ENCODE measurements at regions not wholly inside any gene's neighbourhood (a gene's known extent, or its start where the extent isn't known, plus 50 kb on each side); places are given as distances from the start of the nearest gene placed in this dataset.

DNA sequence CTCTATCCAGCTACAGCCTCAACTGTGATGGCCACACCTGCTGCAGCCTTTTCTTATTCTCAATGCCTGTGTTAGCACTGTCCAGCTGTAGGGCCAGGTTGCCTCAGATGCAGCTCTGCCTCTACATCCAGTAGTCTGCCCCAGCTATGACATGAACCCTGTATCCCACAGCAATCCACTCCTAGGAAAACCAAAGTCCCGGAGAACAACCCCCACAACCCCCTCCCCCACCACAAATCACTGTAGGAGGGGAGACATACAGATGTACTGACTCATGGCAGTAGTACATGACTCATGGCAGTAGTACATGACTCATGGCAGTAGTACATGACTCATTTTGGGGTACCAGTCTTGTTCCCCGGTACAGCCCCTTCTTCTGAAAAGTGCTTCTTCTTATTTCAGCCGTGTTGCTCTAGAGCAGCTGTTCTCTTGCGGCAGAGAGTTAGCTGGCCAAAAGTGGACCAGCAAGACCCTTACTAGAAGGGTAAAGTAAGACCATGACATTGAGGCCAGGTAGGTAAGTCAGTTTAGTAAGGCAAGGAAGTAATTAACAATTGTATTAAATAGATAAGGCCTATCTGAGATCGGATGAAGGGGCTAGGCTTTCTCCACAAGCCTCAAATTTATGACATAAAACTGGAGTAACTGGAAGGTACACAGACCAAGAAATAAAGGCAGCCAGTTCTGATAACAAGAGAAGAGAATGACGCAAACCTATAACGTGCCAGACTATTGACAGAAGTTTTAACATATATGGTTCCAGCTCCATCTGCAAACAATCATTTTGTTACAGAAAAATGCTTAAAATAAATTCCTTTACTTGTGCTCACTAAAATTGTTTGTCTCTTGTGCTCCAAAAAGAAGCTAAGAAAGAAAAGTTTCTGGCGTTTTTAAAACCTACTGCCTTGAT, 221.4 kb downstream of the TACR3 start:
- H2AFZ ChIP-seq (ENCODE audit: low read depth, low read length), result no peak overlapping the region
- no peaks in the 10 kb centered on the region for H4K20me1 ChIP-seq (replicated peaks; ENCODE audit: control insufficient read depth, insufficient read depth, low read length)
- DNase-seq (ENCODE audit: extremely low read depth in 1 of 4, low spot score in 3 of 4) (no peak), FAIRE-seq (no peak), ATAC-seq (no peak)
- ChIA-PET POLR2A (no interaction called here), CTCF (ENCODE audit: low intra/inter-chr PET ratio) (no interaction called here)
- no peaks in the 10 kb centered on the region for H3K9me1 ChIP-seq (ENCODE audit: control insufficient read depth, insufficient read depth, low read length)
- no peak for TF ChIP-seq HDAC3 (IDR thresholded peaks at IDR 0.05; ENCODE audit: borderline replicate concordance, partially characterized antibody)
- no peak overlapping the region for H3K4me3 ChIP-seq
- no peaks in the 10 kb centered on the region for H3K36me3 ChIP-seq (ENCODE audit: control insufficient read depth, insufficient read depth, low read length)
- BruUV-seq (replicated peaks), result no TSS peak
- H3K4me2 ChIP-seq (ENCODE audit: insufficient read depth, low read length), result no peak overlapping the region
- H3K79me2 ChIP-seq (ENCODE audit: control insufficient read depth, insufficient read depth, low read length), result no peaks in the 10 kb centered on the region
- intact Hi-C loops (cut with micrococcal nuclease), result no loop called here
- H3K4me1 ChIP-seq (replicated peaks in 1 of 2; ENCODE audit: control insufficient read depth in 2 of 2, insufficient read depth in 2 of 2, low read length in 2 of 2), result no peaks in the 10 kb centered on the region
- no peak overlapping the region for H3K9ac ChIP-seq (ENCODE audit: insufficient read depth in 1 of 2, low read depth in 2 of 2, low read length in 2 of 2)
- 0% methylated on average over 8 of the region's 8 CpGs for WGBS (ENCODE audit: insufficient coverage, low coverage, missing lambda C conversion rate)
- in situ Hi-C loops (cut with MboI), result no loop called here
- no peaks in the 10 kb centered on the region for H3K9me3 ChIP-seq (replicated peaks; ENCODE audit: control insufficient read depth, insufficient read depth, low read depth, low read length)
- H3K27me3 ChIP-seq (ENCODE audit: control insufficient read depth in 2 of 2, insufficient read depth in 2 of 2, low read length in 2 of 2), result no peaks in the 10 kb centered on the region
- no peak overlapping the region for H3K27ac ChIP-seq (ENCODE audit: extremely low read depth, low read depth, low read length)

DNA sequence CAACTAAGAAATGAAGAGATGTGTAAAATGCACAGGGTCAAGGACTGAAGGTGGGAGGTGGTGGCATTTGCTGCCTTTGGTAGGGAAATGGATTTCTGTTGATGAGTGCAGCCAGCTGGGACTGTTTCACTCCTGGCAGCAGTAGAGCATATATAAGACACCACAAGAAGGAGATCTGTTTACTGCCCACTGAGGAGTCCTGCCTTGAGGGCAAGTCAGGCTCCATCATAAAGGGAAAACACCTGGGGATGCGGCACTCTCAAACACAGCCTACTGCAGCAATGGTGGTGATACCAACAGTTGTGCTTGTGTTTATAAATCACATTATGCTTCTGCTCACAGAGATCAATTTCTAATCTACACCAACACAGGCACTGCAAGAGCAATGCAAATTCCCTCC, 222.1 kb downstream of the TACR3 start:
- in situ Hi-C loops (cut with MboI), result no loop called here
- WGBS (ENCODE audit: insufficient coverage, low coverage, missing lambda C conversion rate), result 10% methylated on average over 1 of the region's 1 CpG
- Histone ChIP-seq H4K20me1 (replicated peaks; ENCODE audit: control insufficient read depth, insufficient read depth, low read length) (no peaks in the 10 kb centered on the region), H3K79me2 (ENCODE audit: control insufficient read depth, insufficient read depth, low read length) (no peaks in the 10 kb centered on the region), H3K9ac (ENCODE audit: insufficient read depth in 1 of 2, low read depth in 2 of 2, low read length in 2 of 2) (no peak overlapping the region), H3K9me1 (ENCODE audit: control insufficient read depth, insufficient read depth, low read length) (no peaks in the 10 kb centered on the region), H3K27ac (ENCODE audit: extremely low read depth, low read depth, low read length) (no peak overlapping the region), H3K4me1 (replicated peaks in 1 of 2; ENCODE audit: control insufficient read depth in 2 of 2, insufficient read depth in 2 of 2, low read length in 2 of 2) (no peaks in the 10 kb centered on the region), H3K27me3 (ENCODE audit: control insufficient read depth in 2 of 2, insufficient read depth in 2 of 2, low read length in 2 of 2) (no peaks in the 10 kb centered on the region), H2AFZ (ENCODE audit: low read depth, low read length) (no peak overlapping the region), H3K9me3 (replicated peaks; ENCODE audit: control insufficient read depth, insufficient read depth, low read depth, low read length) (no peaks in the 10 kb centered on the region), H3K4me3 (no peak overlapping the region), H3K4me2 (ENCODE audit: insufficient read depth, low read length) (no peak overlapping the region), H3K36me3 (ENCODE audit: control insufficient read depth, insufficient read depth, low read length) (no peaks in the 10 kb centered on the region)
- no peak for FAIRE-seq
- BruUV-seq (replicated peaks), result no TSS peak
- POLR2A ChIA-PET, result no interaction called here
- CTCF ChIA-PET (ENCODE audit: low intra/inter-chr PET ratio), result no interaction called here
- no peak for DNase-seq (ENCODE audit: extremely low read depth in 1 of 4, low spot score in 3 of 4)
- intact Hi-C loops (cut with micrococcal nuclease), result no loop called here
- ATAC-seq, result no peak
- TF ChIP-seq, protein P1, sequence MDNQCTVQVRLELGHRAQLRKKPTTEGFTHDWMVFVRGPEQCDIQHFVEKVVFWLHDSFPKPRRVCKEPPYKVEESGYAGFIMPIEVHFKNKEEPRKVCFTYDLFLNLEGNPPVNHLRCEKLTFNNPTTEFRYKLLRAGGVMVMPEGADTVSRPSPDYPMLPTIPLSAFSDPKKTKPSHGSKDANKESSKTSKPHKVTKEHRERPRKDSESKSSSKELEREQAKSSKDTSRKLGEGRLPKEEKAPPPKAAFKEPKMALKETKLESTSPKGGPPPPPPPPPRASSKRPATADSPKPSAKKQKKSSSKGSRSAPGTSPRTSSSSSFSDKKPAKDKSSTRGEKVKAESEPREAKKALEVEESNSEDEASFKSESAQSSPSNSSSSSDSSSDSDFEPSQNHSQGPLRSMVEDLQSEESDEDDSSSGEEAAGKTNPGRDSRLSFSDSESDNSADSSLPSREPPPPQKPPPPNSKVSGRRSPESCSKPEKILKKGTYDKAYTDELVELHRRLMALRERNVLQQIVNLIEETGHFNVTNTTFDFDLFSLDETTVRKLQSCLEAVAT (IDR thresholded peaks at IDR 0.05), result no peak
- TF ChIP-seq, protein P2, sequence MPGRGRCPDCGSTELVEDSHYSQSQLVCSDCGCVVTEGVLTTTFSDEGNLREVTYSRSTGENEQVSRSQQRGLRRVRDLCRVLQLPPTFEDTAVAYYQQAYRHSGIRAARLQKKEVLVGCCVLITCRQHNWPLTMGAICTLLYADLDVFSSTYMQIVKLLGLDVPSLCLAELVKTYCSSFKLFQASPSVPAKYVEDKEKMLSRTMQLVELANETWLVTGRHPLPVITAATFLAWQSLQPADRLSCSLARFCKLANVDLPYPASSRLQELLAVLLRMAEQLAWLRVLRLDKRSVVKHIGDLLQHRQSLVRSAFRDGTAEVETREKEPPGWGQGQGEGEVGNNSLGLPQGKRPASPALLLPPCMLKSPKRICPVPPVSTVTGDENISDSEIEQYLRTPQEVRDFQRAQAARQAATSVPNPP (IDR thresholded peaks at IDR 0.05; ENCODE audit: borderline replicate concordance, insufficient read depth, insufficient read length), result no peak
- TF ChIP-seq, protein P3, sequence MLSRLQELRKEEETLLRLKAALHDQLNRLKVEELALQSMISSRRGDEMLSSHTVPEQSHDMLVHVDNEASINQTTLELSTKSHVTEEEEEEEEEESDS (CRISPR knock-in tag; IDR thresholded peaks at IDR 0.05), result no peak
- no peak for TF ChIP-seq ZEB2 (IDR thresholded peaks at IDR 0.05)
- TF ChIP-seq HDAC8 (tag; IDR thresholded peaks at IDR 0.05), result no peak
- TF ChIP-seq, protein P4, sequence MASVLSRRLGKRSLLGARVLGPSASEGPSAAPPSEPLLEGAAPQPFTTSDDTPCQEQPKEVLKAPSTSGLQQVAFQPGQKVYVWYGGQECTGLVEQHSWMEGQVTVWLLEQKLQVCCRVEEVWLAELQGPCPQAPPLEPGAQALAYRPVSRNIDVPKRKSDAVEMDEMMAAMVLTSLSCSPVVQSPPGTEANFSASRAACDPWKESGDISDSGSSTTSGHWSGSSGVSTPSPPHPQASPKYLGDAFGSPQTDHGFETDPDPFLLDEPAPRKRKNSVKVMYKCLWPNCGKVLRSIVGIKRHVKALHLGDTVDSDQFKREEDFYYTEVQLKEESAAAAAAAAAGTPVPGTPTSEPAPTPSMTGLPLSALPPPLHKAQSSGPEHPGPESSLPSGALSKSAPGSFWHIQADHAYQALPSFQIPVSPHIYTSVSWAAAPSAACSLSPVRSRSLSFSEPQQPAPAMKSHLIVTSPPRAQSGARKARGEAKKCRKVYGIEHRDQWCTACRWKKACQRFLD (CRISPR knock-in tag; IDR thresholded peaks at IDR 0.05), result no peak
- no peak for TF ChIP-seq MEIS2 (IDR thresholded peaks at IDR 0.05; ENCODE audit: partially characterized antibody)
- TF ChIP-seq, protein P5, sequence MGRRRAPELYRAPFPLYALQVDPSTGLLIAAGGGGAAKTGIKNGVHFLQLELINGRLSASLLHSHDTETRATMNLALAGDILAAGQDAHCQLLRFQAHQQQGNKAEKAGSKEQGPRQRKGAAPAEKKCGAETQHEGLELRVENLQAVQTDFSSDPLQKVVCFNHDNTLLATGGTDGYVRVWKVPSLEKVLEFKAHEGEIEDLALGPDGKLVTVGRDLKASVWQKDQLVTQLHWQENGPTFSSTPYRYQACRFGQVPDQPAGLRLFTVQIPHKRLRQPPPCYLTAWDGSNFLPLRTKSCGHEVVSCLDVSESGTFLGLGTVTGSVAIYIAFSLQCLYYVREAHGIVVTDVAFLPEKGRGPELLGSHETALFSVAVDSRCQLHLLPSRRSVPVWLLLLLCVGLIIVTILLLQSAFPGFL (CRISPR knock-in tag; IDR thresholded peaks at IDR 0.05), result no peak
- no peak for TF ChIP-seq MAFK (IDR thresholded peaks at IDR 0.05; ENCODE audit: low read length)

All from K562 (cell line).